HepG2 (cell line): ENCODE measurements at regions not wholly inside any gene's neighbourhood (a gene's known extent, or its start where the extent isn't known, plus 50 kb on each side); places are given as distances from the start of the nearest gene placed in this dataset.

Experiments used
- ATAC-seq: fragments of 200-7000 bp; cut with Tn5 transposase; 3 replicates; pipeline ENCODE4 v1.9.1; 2020; ENCODE audit warnings: mild to moderate bottlenecking, moderate library complexity
- BruUV-seq: library from RNA; stranded (reverse); fragments of 400-500 nt; replicated peaks from 2 replicates; lab custom pipeline; 2021; lab: Mats Ljungman, UMichigan
- CTCF ChIA-PET: fragments of 300-600 bp; formaldehyde crosslinking; extraction: SDS; loops from one replicate; lab custom pipeline; 2021; ENCODE audit warnings: low total read pairs, inconsistent platforms, low intra/inter-chr PET ratio; lab: Yijun Ruan, JAX
- POLR2A ChIA-PET: fragments of 350-600 bp; sonication (Branson Sonifier 250); formaldehyde crosslinking; loops from one replicate; lab custom pipeline; 2020; ENCODE audit warnings: antibody characterized with exemption, inconsistent platforms; lab: Yijun Ruan, JAX
- DNase-seq: peaks from one replicate; pipeline ENCODE4 v3.0.0-alpha.2; 2015; ENCODE audit warnings: low spot score
- FAIRE-seq: peaks from 3 replicates; lab custom pipeline; 2011; peaks lifted over from hg19 to GRCh38; lab: Jason Lieb, UNC
- H2AFZ ChIP-seq: one replicate; pipeline ENCODE4 v1.6.1; 2011; ENCODE audit warnings: low read length, inconsistent platforms
- H3K27ac ChIP-seq: fragments of 300-600 bp; 3 replicates; pipeline ENCODE4 v1.8.0; 2011; ENCODE audit warnings: mixed run types, mild to moderate bottlenecking, mixed read lengths, low read length, inconsistent platforms; ENCODE audit not compliant: insufficient read depth; ENCODE audit errors: extremely low read length
- H3K27me3 ChIP-seq, 2 experiments: fragments of 200-600 bp in 1 of 2; 2 replicates in 1 of 2; 3 replicates in 1 of 2; pipeline versions ENCODE4 v1.6.0 to v1.8.0; 2011; ENCODE audit warnings: low read length in 2 of 2, mild to moderate bottlenecking in 2 of 2, moderate library complexity in 2 of 2, inconsistent platforms in 1 of 2; ENCODE audit not compliant: insufficient read depth in 2 of 2, control insufficient read depth in 1 of 2
- H3K36me3 ChIP-seq, 2 experiments: fragments of 200-600 bp in 1 of 2; replicated peaks in 1 of 2; 2 replicates in 1 of 2; 3 replicates in 1 of 2; pipeline versions ENCODE4 v1.5.1 to v1.8.0; 2011; ENCODE audit warnings: low read length in 2 of 2, inconsistent platforms in 1 of 2; ENCODE audit not compliant: insufficient read depth in 2 of 2, control insufficient read depth in 1 of 2
- H3K4me1 ChIP-seq: 2 replicates; pipeline ENCODE4 v1.5.1; 2012; ENCODE audit warnings: low read length, inconsistent platforms; ENCODE audit not compliant: insufficient read depth
- H3K4me2 ChIP-seq: 2 replicates; pipeline ENCODE4 v1.6.0; 2011; ENCODE audit warnings: low read depth, low read length, inconsistent platforms
- H3K4me3 ChIP-seq, 3 experiments: fragments of 200-600 bp in 1 of 3; sonication (generic), shearing (Covaris generic) in 1 of 3; replicated peaks in 1 of 3; 2 replicates each; pipeline ENCODE4 v1.5.1; 2011 to 2016; ENCODE audit warnings: low read length in 3 of 3, inconsistent platforms in 2 of 3, low read depth in 2 of 3, mild to moderate bottlenecking in 2 of 3, control low read depth in 1 of 3, mixed read lengths in 1 of 3; ENCODE audit not compliant: insufficient read depth in 1 of 3
- H3K79me2 ChIP-seq: one replicate; pipeline ENCODE4 v1.6.1; 2011; ENCODE audit warnings: low read length, inconsistent platforms; ENCODE audit not compliant: insufficient read depth
- H3K9ac ChIP-seq: 2 replicates; pipeline ENCODE4 v1.6.0; 2011; ENCODE audit warnings: mild to moderate bottlenecking, low read depth, low read length, inconsistent platforms; ENCODE audit not compliant: insufficient read depth
- H3K9me3 ChIP-seq: 2 replicates; pipeline ENCODE4 v1.5.1; 2012; ENCODE audit warnings: mild to moderate bottlenecking, low read length
- H4K20me1 ChIP-seq: 2 replicates; pipeline ENCODE4 v1.6.0; 2011; ENCODE audit warnings: inconsistent platforms, mild to moderate bottlenecking, low read length, moderate library complexity; ENCODE audit not compliant: insufficient read depth
- GABPB1 ChIP-seq: IDR thresholded peaks from 2 replicates; pipeline ENCODE4 v1.6.1; 2016; ENCODE audit warnings: mild to moderate bottlenecking, missing genetic modification reagents, moderate library complexity, missing compliant biosample characterization
- GZF1 ChIP-seq: sonication (generic); formaldehyde crosslinking; IDR thresholded peaks from 2 replicates; pipeline ENCODE4 v1.5.1; 2020; ENCODE audit warnings: mild to moderate bottlenecking, missing genetic modification reagents
- SOX6 ChIP-seq, 2 experiments: fragments of 450-650 bp in 1 of 2; sonication (generic) in 1 of 2; formaldehyde crosslinking in 1 of 2; IDR thresholded peaks; 2 replicates each; pipeline versions ENCODE4 v1.4.0 to v1.6.1; 2017 to 2020; ENCODE audit warnings: antibody characterized with exemption in 1 of 2, mild to moderate bottlenecking in 1 of 2, missing genetic modification reagents in 1 of 2
- ZNF432 ChIP-seq: sonication (generic); formaldehyde crosslinking; IDR thresholded peaks from 2 replicates; pipeline ENCODE4 v1.5.0; 2020; ENCODE audit warnings: missing genetic modification reagents, mild to moderate bottlenecking, borderline replicate concordance
- WGBS: methylation state at CpG from one replicate; pipeline ENCODE4 v1.1.6; 2017; ENCODE audit warnings: low lambda C conversion rate; 5-methylcytosine and 5-hydroxymethylcytosine counted together
- in situ Hi-C: cut with HindIII; loops from 2 replicates; pipeline ENCODE4 v1.10.0; 2017; ENCODE audit warnings: low pct_unique_long_range_greater_than_20kb; ENCODE audit not compliant: extremely low pct_ligation_motif_present
- intact Hi-C: fragments of 100-400 bp; cut with micrococcal nuclease; formaldehyde crosslinking; loops from one replicate; pipeline ENCODE4 v1.10.0; 2022; ENCODE audit not compliant: unreplicated experiment
- TF ChIP-seq, protein P1 (sequence below): sonication (generic); formaldehyde crosslinking; IDR thresholded peaks from 2 replicates; pipeline ENCODE4 v1.4.0; 2020; ENCODE audit warnings: missing genetic modification reagents
- TF ChIP-seq, protein P2 (sequence below): sonication (generic); formaldehyde crosslinking; IDR thresholded peaks from 2 replicates; pipeline ENCODE4 v1.5.0; 2020; ENCODE audit warnings: missing genetic modification reagents

- no peak for TF ChIP-seq ZNF432
- TF ChIP-seq, protein P1, sequence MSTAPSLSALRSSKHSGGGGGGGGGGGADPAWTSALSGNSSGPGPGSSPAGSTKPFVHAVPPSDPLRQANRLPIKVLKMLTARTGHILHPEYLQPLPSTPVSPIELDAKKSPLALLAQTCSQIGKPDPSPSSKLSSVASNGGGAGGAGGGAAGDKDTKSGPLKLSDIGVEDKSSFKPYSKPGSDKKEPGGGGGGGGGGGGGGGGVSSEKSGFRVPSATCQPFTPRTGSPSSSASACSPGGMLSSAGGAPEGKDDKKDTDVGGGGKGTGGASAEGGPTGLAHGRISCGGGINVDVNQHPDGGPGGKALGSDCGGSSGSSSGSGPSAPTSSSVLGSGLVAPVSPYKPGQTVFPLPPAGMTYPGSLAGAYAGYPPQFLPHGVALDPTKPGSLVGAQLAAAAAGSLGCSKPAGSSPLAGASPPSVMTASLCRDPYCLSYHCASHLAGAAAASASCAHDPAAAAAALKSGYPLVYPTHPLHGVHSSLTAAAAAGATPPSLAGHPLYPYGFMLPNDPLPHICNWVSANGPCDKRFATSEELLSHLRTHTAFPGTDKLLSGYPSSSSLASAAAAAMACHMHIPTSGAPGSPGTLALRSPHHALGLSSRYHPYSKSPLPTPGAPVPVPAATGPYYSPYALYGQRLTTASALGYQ (CRISPR knock-in tag): no peak
- TF ChIP-seq GABPB1 (CRISPR knock-in tag): no peak
- TF ChIP-seq, all 625 proteins: peak for 0
These were observed 125.3 kb upstream of the MEF2C start (continued) for GRCh38 chr5:89008291-89008690.

- no TSS peak for BruUV-seq
- ChIA-PET POLR2A (no interaction called here), CTCF (no interaction called here)
- no peak for DNase-seq
- H3K36me3 ChIP-seq: no peaks in the 10 kb centered on the region
- H2AFZ ChIP-seq: no peak overlapping the region
- in situ Hi-C loops: no loop called here
- ATAC-seq: no peak
- H3K9me3 ChIP-seq: no peaks in the 10 kb centered on the region
- no peak overlapping the region for H3K27ac ChIP-seq
- FAIRE-seq: no peak
- intact Hi-C loops: no loop called here
- WGBS: 0% methylated on average over 2 of the region's 2 CpGs
- no peaks in the 10 kb centered on the region for H3K79me2 ChIP-seq
- H3K27me3 ChIP-seq: no peaks in the 10 kb centered on the region
- H3K4me2 ChIP-seq: no peak overlapping the region
- H4K20me1 ChIP-seq: no peaks in the 10 kb centered on the region
- TF ChIP-seq GZF1: no peak
- TF ChIP-seq, protein P2, sequence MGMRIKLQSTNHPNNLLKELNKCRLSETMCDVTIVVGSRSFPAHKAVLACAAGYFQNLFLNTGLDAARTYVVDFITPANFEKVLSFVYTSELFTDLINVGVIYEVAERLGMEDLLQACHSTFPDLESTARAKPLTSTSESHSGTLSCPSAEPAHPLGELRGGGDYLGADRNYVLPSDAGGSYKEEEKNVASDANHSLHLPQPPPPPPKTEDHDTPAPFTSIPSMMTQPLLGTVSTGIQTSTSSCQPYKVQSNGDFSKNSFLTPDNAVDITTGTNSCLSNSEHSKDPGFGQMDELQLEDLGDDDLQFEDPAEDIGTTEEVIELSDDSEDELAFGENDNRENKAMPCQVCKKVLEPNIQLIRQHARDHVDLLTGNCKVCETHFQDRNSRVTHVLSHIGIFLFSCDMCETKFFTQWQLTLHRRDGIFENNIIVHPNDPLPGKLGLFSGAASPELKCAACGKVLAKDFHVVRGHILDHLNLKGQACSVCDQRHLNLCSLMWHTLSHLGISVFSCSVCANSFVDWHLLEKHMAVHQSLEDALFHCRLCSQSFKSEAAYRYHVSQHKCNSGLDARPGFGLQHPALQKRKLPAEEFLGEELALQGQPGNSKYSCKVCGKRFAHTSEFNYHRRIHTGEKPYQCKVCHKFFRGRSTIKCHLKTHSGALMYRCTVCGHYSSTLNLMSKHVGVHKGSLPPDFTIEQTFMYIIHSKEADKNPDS (CRISPR knock-in tag): no peak
- no peak for TF ChIP-seq SOX6 (IDR thresholded peaks at IDR 0.05)
- no peak for TF ChIP-seq SOX6 (CRISPR knock-in tag; IDR thresholded peaks at IDR 0.05)
- H3K4me3 ChIP-seq: no peak overlapping the region
- no peak overlapping the region for H3K9ac ChIP-seq
- no peaks in the 10 kb centered on the region for H3K4me1 ChIP-seq
These were observed 123.0 kb upstream of the MEF2C start for GRCh38 chr5:89005990-89006389.
